OCI-LY1 (cell line): ENCODE measurements at regions not wholly inside any gene's neighbourhood (a gene's known extent, or its start where the extent isn't known, plus 50 kb on each side); places are given as distances from the start of the nearest gene placed in this dataset.

Source experiments
- H2AFZ ChIP-seq: fragments of 200-600 bp; sonication (generic), shearing (Covaris generic); 2 replicates; pipeline ENCODE4 v1.6.0; 2014; ENCODE audit warnings: antibody characterized with exemption, mild to moderate bottlenecking, low read length
- H3F3A ChIP-seq: fragments of 200-600 bp; sonication (generic), shearing (Covaris generic); 2 replicates; pipeline ENCODE4 v1.6.0; 2014; ENCODE audit warnings: mild to moderate bottlenecking, antibody characterized with exemption, low read length, moderate library complexity; ENCODE audit not compliant: insufficient read depth
- H3K27ac ChIP-seq: fragments of 200-600 bp; sonication (generic); 2 replicates; pipeline ENCODE4 v1.5.1; 2014; ENCODE audit warnings: low read length, mixed run types, mild to moderate bottlenecking, low read depth; ENCODE audit not compliant: poor library complexity, severe bottlenecking
- H3K27me3 ChIP-seq: fragments of 200-600 bp; sonication (generic); 2 replicates; pipeline ENCODE4 v1.6.0; 2014; ENCODE audit warnings: antibody characterized with exemption, mild to moderate bottlenecking, low read length, moderate library complexity; ENCODE audit not compliant: insufficient read depth
- H3K36me3 ChIP-seq: fragments of 200-600 bp; sonication (generic); 2 replicates; pipeline ENCODE4 v1.6.1; 2014; ENCODE audit warnings: mild to moderate bottlenecking, antibody characterized with exemption, low read length, moderate library complexity, mixed read lengths; ENCODE audit not compliant: insufficient read depth
- H3K4me1 ChIP-seq: fragments of 200-600 bp; sonication (generic); 2 replicates; pipeline ENCODE4 v1.5.1; 2014; ENCODE audit warnings: mild to moderate bottlenecking, low read length, moderate library complexity; ENCODE audit not compliant: insufficient read depth, severe bottlenecking
- H3K4me2 ChIP-seq: fragments of 200-600 bp; sonication (generic), shearing (Covaris generic); 2 replicates; pipeline ENCODE4 v1.6.1; 2014; ENCODE audit warnings: low read length
- H3K4me3 ChIP-seq: fragments of 200-600 bp; sonication (generic); 2 replicates; pipeline ENCODE4 v1.5.1; 2014; ENCODE audit warnings: low read length, low read depth, mild to moderate bottlenecking, mixed read lengths; ENCODE audit not compliant: poor library complexity, severe bottlenecking
- H3K79me2 ChIP-seq: fragments of 200-600 bp; shearing (Covaris generic); 2 replicates; pipeline ENCODE4 v1.6.1; 2016; ENCODE audit warnings: mixed run types, low read length, mixed read lengths; ENCODE audit not compliant: insufficient read depth
- H3K9ac ChIP-seq: fragments of 200-600 bp; sonication (generic), shearing (Covaris generic); 2 replicates; pipeline ENCODE4 v1.6.1; 2014; ENCODE audit warnings: mild to moderate bottlenecking, low read length, mixed read lengths
- H3K9me2 ChIP-seq: fragments of 200-600 bp; sonication (generic), shearing (Covaris generic); 2 replicates; pipeline ENCODE4 v1.6.1; 2014; ENCODE audit warnings: low read depth, mild to moderate bottlenecking, low read length, mixed read lengths
- H3K9me3 ChIP-seq: fragments of 200-600 bp; shearing (Covaris generic); 2 replicates; pipeline ENCODE4 v1.6.1; 2014; ENCODE audit warnings: low read length, mixed read lengths
- H4K20me1 ChIP-seq: fragments of 200-600 bp; sonication (generic), shearing (Covaris generic); 2 replicates; pipeline ENCODE4 v1.6.0; 2016; ENCODE audit warnings: mild to moderate bottlenecking, low read length; ENCODE audit not compliant: insufficient read depth
- EZH2 ChIP-seq: fragments of 200-600 bp; sonication (generic), shearing (Covaris generic); IDR thresholded peaks from 2 replicates; pipeline ENCODE4 v1.8.0; 2017; ENCODE audit warnings: borderline replicate concordance, mixed run types, mild to moderate bottlenecking, antibody characterized with exemption, low read length, moderate library complexity, mixed read lengths
- TF ChIP-seq, protein P1 (sequence below): fragments of 200-600 bp; sonication (generic), shearing (Covaris generic); IDR thresholded peaks from 2 replicates; pipeline ENCODE4 v1.5.1; 2017; ENCODE audit warnings: mild to moderate bottlenecking, antibody characterized with exemption, low read length, moderate library complexity, mixed read lengths

DNA sequence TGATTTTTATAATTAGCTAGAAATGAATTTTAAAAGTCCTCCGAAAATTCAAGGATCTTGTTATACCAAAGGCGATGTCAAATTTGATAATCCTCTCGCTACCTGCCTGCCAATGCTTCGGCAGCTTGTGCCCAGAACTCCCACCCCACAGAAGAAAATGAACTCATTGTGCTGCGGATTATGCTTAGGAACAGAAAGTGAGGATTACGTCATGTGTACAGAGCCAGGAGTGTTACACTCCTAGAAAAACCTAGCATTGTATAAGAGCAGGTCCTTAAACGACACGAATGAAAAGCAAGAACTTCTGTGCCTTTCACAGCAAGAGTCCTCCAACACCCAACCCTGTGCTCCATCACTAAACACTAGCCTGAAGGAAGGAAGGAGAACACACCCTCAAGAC, 168.3 kb downstream of the RNF152 start:
- Histone ChIP-seq H3K4me3 (no peak overlapping the region), H3K27me3 (no peaks in the 10 kb centered on the region), H2AFZ (no peak overlapping the region), H3K79me2 (no peaks in the 10 kb centered on the region), H3K4me2 (no peak overlapping the region), H3F3A (no peaks in the 10 kb centered on the region), H3K27ac (no peak overlapping the region), H3K9me2 (no peaks in the 10 kb centered on the region), H4K20me1 (no peaks in the 10 kb centered on the region), H3K36me3 (no peaks in the 10 kb centered on the region), H3K9me3 (no peaks in the 10 kb centered on the region), H3K9ac (no peak overlapping the region), H3K4me1 (no peaks in the 10 kb centered on the region)
- TF ChIP-seq, protein P1, sequence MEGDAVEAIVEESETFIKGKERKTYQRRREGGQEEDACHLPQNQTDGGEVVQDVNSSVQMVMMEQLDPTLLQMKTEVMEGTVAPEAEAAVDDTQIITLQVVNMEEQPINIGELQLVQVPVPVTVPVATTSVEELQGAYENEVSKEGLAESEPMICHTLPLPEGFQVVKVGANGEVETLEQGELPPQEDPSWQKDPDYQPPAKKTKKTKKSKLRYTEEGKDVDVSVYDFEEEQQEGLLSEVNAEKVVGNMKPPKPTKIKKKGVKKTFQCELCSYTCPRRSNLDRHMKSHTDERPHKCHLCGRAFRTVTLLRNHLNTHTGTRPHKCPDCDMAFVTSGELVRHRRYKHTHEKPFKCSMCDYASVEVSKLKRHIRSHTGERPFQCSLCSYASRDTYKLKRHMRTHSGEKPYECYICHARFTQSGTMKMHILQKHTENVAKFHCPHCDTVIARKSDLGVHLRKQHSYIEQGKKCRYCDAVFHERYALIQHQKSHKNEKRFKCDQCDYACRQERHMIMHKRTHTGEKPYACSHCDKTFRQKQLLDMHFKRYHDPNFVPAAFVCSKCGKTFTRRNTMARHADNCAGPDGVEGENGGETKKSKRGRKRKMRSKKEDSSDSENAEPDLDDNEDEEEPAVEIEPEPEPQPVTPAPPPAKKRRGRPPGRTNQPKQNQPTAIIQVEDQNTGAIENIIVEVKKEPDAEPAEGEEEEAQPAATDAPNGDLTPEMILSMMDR, result no peak
- TF ChIP-seq EZH2, result no peak

- H2AFZ ChIP-seq, result no peak overlapping the region
Measured at GRCh38 chr18:61722247-61722646, 170.6 kb downstream of the RNF152 start.

GRCh38 chr18:61720496-61720895, 172.3 kb downstream of the RNF152 start:
- Histone ChIP-seq H3K36me3 (no peaks in the 10 kb centered on the region), H4K20me1 (no peaks in the 10 kb centered on the region), H3K79me2 (no peaks in the 10 kb centered on the region), H3K9me3 (no peaks in the 10 kb centered on the region), H3K9me2 (no peaks in the 10 kb centered on the region), H2AFZ (no peak overlapping the region), H3F3A (no peaks in the 10 kb centered on the region), H3K4me1 (no peaks in the 10 kb centered on the region), H3K27ac (no peak overlapping the region), H3K4me3 (no peak overlapping the region), H3K4me2 (no peak overlapping the region), H3K9ac (no peak overlapping the region), H3K27me3 (no peaks in the 10 kb centered on the region)
- no peak for TF ChIP-seq EZH2
- TF ChIP-seq, protein P1, result no peak

More at GRCh38 chr18:61722247-61722646, 170.6 kb downstream of the RNF152 start:
- no peak overlapping the region for H3K9ac ChIP-seq
- no peak overlapping the region for H3K27ac ChIP-seq
- no peaks in the 10 kb centered on the region for H3K9me2 ChIP-seq
- no peak overlapping the region for H3K4me3 ChIP-seq
- H3K4me2 ChIP-seq, result no peak overlapping the region
- H3K9me3 ChIP-seq, result no peaks in the 10 kb centered on the region
- no peaks in the 10 kb centered on the region for H3K4me1 ChIP-seq
- TF ChIP-seq, protein P1, result no peak
- no peak for TF ChIP-seq EZH2
- no peaks in the 10 kb centered on the region for H4K20me1 ChIP-seq
- no peaks in the 10 kb centered on the region for H3F3A ChIP-seq
- H3K27me3 ChIP-seq, result no peaks in the 10 kb centered on the region
- H3K79me2 ChIP-seq, result no peaks in the 10 kb centered on the region
- H3K36me3 ChIP-seq, result no peaks in the 10 kb centered on the region
